NB4 (cell line): ENCODE measurements at regions not wholly inside any gene's neighbourhood (a gene's known extent, or its start where the extent isn't known, plus 50 kb on each side); places are given as distances from the start of the nearest gene placed in this dataset.

Experiments used
- MYC ChIP-seq: IDR thresholded peaks from 2 replicates; pipeline ENCODE4 v1.6.1; 2011; ENCODE audit warnings: low read depth, low read length
- POLR2A ChIP-seq: IDR thresholded peaks from 2 replicates; pipeline ENCODE4 v1.6.1; 2011; ENCODE audit warnings: mild to moderate bottlenecking; ENCODE audit not compliant: insufficient read length; ENCODE audit errors: extremely low read depth
- TF ChIP-seq, protein P1 (sequence below): IDR thresholded peaks from one replicate; pipeline ENCODE4 v1.5.1; 2012; ENCODE audit warnings: low read depth, low read length
- TF ChIP-seq, protein P2 (sequence below): IDR thresholded peaks from 2 replicates; pipeline ENCODE4 v1.6.1; 2011; ENCODE audit warnings: low read depth, low read length

DNA sequence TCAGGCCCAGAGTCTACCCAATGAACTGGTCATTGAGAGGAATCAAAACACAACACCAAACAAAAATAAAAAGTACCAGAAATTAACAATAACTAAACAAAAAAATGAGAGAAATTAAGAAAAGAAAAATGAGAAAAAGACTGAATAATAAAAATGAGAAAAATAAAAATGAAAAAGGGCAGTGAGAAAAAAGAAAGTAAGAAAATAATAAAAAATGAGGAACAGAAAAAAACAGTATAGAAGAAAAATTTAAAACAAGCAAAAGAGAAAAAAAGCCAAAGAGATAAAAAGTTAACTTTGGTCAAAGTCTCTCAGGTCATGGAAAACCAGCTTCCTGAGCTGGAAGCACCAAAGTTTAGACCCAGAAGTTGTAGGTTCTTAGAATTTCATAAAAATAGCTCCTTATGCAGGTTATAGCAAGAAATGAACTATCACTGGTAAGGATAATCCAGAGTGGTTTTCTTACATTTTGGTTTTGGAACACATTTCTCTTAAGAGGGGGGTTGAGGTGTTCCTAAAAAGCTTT is 51.0 kb upstream of the WDR17 start:
- TF ChIP-seq, protein P1, sequence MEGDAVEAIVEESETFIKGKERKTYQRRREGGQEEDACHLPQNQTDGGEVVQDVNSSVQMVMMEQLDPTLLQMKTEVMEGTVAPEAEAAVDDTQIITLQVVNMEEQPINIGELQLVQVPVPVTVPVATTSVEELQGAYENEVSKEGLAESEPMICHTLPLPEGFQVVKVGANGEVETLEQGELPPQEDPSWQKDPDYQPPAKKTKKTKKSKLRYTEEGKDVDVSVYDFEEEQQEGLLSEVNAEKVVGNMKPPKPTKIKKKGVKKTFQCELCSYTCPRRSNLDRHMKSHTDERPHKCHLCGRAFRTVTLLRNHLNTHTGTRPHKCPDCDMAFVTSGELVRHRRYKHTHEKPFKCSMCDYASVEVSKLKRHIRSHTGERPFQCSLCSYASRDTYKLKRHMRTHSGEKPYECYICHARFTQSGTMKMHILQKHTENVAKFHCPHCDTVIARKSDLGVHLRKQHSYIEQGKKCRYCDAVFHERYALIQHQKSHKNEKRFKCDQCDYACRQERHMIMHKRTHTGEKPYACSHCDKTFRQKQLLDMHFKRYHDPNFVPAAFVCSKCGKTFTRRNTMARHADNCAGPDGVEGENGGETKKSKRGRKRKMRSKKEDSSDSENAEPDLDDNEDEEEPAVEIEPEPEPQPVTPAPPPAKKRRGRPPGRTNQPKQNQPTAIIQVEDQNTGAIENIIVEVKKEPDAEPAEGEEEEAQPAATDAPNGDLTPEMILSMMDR = no peak
- no peak for TF ChIP-seq POLR2A
- TF ChIP-seq, protein P2, sequence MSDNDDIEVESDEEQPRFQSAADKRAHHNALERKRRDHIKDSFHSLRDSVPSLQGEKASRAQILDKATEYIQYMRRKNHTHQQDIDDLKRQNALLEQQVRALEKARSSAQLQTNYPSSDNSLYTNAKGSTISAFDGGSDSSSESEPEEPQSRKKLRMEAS = no peak
- TF ChIP-seq MYC = no peak
